ENCODE measurements at regions not wholly inside any gene's neighbourhood (a gene's known extent, or its start where the extent isn't known, plus 50 kb on each side); places are given as distances from the start of the nearest gene placed in this dataset.

DNA sequence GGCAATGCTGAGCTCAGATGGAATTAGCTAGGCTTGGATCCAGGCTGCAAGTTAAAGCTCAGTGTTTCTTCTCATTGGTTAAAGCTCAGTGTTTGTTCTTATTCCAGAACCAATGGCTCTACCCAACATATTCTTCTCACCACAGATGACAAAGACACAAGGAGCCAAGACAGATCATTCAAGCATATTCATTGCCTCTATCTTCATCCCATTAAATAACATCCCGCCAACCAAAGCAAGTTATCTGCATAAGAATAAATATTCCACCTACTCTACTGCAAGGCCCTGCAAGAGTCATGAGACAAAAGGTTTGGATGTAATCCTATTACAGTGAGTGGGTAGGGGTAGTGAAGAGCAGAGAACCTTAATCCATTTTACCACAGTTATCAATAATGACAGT is 766.5 kb downstream of the C4orf33 start:
- TF ChIP-seq, protein P1, sequence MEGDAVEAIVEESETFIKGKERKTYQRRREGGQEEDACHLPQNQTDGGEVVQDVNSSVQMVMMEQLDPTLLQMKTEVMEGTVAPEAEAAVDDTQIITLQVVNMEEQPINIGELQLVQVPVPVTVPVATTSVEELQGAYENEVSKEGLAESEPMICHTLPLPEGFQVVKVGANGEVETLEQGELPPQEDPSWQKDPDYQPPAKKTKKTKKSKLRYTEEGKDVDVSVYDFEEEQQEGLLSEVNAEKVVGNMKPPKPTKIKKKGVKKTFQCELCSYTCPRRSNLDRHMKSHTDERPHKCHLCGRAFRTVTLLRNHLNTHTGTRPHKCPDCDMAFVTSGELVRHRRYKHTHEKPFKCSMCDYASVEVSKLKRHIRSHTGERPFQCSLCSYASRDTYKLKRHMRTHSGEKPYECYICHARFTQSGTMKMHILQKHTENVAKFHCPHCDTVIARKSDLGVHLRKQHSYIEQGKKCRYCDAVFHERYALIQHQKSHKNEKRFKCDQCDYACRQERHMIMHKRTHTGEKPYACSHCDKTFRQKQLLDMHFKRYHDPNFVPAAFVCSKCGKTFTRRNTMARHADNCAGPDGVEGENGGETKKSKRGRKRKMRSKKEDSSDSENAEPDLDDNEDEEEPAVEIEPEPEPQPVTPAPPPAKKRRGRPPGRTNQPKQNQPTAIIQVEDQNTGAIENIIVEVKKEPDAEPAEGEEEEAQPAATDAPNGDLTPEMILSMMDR (IDR thresholded peaks at IDR 0.05), result no peak
- no peak for TF ChIP-seq POLR2A (IDR thresholded peaks at IDR 0.05)

Measured in right lobe of liver (tissue), 4 donors.